Activated T-helper 1 cell treated with anti-CD3 and anti-CD28 coated beads, Interleukin-2, amount 50 U/mL, for 16 hours (primary cell): ENCODE measurements at regions not wholly inside any gene's neighbourhood (a gene's known extent, or its start where the extent isn't known, plus 50 kb on each side); places are given as distances from the start of the nearest gene placed in this dataset.
"Not testable (repeated sequence)": the region's sequence is repeated elsewhere in the genome, so short reads cannot be mapped to it uniquely, and the experiment has no call there.

ENCODE experiments used
- DNase-seq, 2 donors: peaks; one replicate each; pipeline ENCODE4 v3.0.0-alpha.2; 2020; ENCODE audit warnings: low read depth in 1 of 2, low spot score in 1 of 2

- DNase-seq, result no peak
Observed at GRCh38 chr3:59372346-59372745, 322.5 kb upstream of the CFAP20DC start.

- DNase-seq, result no peak
Observed at GRCh38 chr3:59368900-59369675, 319.3 kb upstream of the CFAP20DC start.

- DNase-seq, result no peak
Observed at GRCh38 chr3:59367150-59367549, 317.3 kb upstream of the CFAP20DC start.

GRCh38 chr3:59366218-59366617, 316.4 kb upstream of the CFAP20DC start:
- DNase-seq, result no peak

GRCh38 chr3:59364496-59364895, 314.7 kb upstream of the CFAP20DC start:
- no peak for DNase-seq

GRCh38 chr3:59360312-59360711, 310.5 kb upstream of the CFAP20DC start:
- DNase-seq, result not testable (repeated sequence)

- DNase-seq, result no peak
Observed at GRCh38 chr3:59341459-59341858, 291.6 kb upstream of the CFAP20DC start.

- DNase-seq, result no peak
Observed at GRCh38 chr3:59339818-59340217, 290.0 kb upstream of the CFAP20DC start.

GRCh38 chr3:59338934-59339333, 289.1 kb upstream of the CFAP20DC start:
- DNase-seq, result no peak

GRCh38 chr3:59335338-59335737, 285.5 kb upstream of the CFAP20DC start:
- DNase-seq, result no peak

GRCh38 chr3:59334585-59334984, 284.8 kb upstream of the CFAP20DC start:
- no peak for DNase-seq

- DNase-seq, result no peak
Observed at GRCh38 chr3:59327376-59327808, 277.6 kb upstream of the CFAP20DC start.

GRCh38 chr3:59326246-59327024, 276.6 kb upstream of the CFAP20DC start:
- no peak for DNase-seq

- no peak for DNase-seq
Observed at GRCh38 chr3:59321881-59322540, 272.2 kb upstream of the CFAP20DC start.

GRCh38 chr3:59320080-59320479, 270.3 kb upstream of the CFAP20DC start:
- DNase-seq, result no peak

GRCh38 chr3:59319442-59319841, 269.6 kb upstream of the CFAP20DC start:
- DNase-seq, result no peak

- DNase-seq, result no peak
Observed at GRCh38 chr3:59318881-59319280, 269.1 kb upstream of the CFAP20DC start.

GRCh38 chr3:59317386-59317785, 267.6 kb upstream of the CFAP20DC start:
- no peak for DNase-seq

GRCh38 chr3:59316688-59317275, 267.0 kb upstream of the CFAP20DC start:
- DNase-seq, result no peak

GRCh38 chr3:59313365-59313764, 263.5 kb upstream of the CFAP20DC start:
- no peak for DNase-seq

- no peak for DNase-seq
Observed at GRCh38 chr3:59311231-59311630, 261.4 kb upstream of the CFAP20DC start.
